ENCODE measurements at regions not wholly inside any gene's neighbourhood (a gene's known extent, or its start where the extent isn't known, plus 50 kb on each side); places are given as distances from the start of the nearest gene placed in this dataset.
"Not testable (repeated sequence)": the region's sequence is repeated elsewhere in the genome, so short reads cannot be mapped to it uniquely, and the experiment has no call there.

DNA sequence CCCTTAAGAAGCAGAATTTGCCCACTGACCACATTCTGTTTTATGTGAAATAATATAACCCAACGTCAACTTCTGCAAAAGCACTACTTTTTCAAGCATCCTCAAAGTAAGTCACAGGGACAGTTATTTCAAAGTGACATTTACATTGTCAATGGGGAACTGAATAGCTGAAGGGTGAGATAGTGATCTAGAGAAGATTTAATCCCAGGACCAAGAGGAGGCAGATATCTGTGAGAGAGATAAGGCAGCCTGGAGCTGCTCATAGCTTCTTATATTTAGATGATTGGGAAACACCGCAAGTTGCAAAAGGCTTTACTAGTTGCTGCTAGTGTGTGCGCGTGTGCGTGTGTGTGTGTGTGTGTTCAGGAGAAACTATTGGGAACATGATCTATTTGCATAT, 210.4 kb upstream of the RFX3 start:
- BruUV-seq (replicated peaks), result no TSS peak
- Histone ChIP-seq H3K36me3 (ENCODE audit: low read depth) (no peaks in the 10 kb centered on the region), H3K4me2 (no peak overlapping the region), H3K9me2 (ENCODE audit: insufficient read depth) (no peaks in the 10 kb centered on the region), H3K4me3 (no peak overlapping the region), H3K27ac (no peak overlapping the region), H3K27me3 (ENCODE audit: insufficient read depth, low read depth) (no peaks in the 10 kb centered on the region), H3K79me2 (ENCODE audit: low read depth) (no peaks in the 10 kb centered on the region), H3K9me3 (ENCODE audit: insufficient read depth, low read depth) (no peaks in the 10 kb centered on the region), H3F3A (ENCODE audit: insufficient read depth, low read depth) (peaks cover 10% of the 10 kb centered on the region; the same call in 1 of the 2 replicates), H4K20me1 (ENCODE audit: insufficient read depth) (no peaks in the 10 kb centered on the region), H2AFZ (no peak overlapping the region), H3K4me1 (replicated peaks; ENCODE audit: insufficient read depth) (peaks cover 27% of the 10 kb centered on the region)
- intact Hi-C loops (cut with micrococcal nuclease; ENCODE audit: unreplicated experiment), result no loop called here
- ChIA-PET CTCF (no interaction called here), POLR2A (ENCODE audit: unreplicated experiment) (no interaction called here)
- no peak for DNase-seq
- TF ChIP-seq, protein P1, sequence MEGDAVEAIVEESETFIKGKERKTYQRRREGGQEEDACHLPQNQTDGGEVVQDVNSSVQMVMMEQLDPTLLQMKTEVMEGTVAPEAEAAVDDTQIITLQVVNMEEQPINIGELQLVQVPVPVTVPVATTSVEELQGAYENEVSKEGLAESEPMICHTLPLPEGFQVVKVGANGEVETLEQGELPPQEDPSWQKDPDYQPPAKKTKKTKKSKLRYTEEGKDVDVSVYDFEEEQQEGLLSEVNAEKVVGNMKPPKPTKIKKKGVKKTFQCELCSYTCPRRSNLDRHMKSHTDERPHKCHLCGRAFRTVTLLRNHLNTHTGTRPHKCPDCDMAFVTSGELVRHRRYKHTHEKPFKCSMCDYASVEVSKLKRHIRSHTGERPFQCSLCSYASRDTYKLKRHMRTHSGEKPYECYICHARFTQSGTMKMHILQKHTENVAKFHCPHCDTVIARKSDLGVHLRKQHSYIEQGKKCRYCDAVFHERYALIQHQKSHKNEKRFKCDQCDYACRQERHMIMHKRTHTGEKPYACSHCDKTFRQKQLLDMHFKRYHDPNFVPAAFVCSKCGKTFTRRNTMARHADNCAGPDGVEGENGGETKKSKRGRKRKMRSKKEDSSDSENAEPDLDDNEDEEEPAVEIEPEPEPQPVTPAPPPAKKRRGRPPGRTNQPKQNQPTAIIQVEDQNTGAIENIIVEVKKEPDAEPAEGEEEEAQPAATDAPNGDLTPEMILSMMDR (conservative IDR thresholded peaks at IDR 0.05), result no peak
- no peak for TF ChIP-seq EZH2 (IDR thresholded peaks at IDR 0.05; ENCODE audit: low read depth)

DNA sequence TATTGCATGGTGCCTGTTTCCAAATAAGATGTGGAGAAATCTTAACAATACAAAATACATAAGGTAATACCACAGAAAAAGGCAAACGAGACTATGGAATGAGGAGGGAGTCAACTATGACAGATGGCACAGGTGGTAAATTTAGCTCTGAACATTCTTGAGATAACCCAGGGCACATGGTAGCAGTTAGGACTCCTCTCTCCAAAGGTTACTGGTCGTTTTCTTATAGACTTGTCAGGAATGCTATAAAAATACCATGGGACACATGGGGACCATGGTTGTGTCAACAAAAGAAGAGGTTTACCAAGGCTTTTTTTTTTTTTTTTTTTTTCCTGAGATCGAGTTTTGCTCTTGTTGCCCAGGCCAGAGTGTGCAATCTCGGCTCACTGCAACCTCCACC, 209.4 kb upstream of the RFX3 start:
- no peak for TF ChIP-seq EZH2 (IDR thresholded peaks at IDR 0.05; ENCODE audit: low read depth)
- TF ChIP-seq, protein P1 (conservative IDR thresholded peaks at IDR 0.05), result no peak
- H3K27ac ChIP-seq, result no peak overlapping the region
- H3K36me3 ChIP-seq (ENCODE audit: low read depth), result no peaks in the 10 kb centered on the region
- no peaks in the 10 kb centered on the region for H3K79me2 ChIP-seq (ENCODE audit: low read depth)
- no peaks in the 10 kb centered on the region for H3K9me3 ChIP-seq (ENCODE audit: insufficient read depth, low read depth)
- no peak overlapping the region for H3K4me2 ChIP-seq
- H3F3A ChIP-seq (ENCODE audit: insufficient read depth, low read depth), result peaks cover under 1% of the 10 kb centered on the region; the same call in 1 of the 2 replicates
- H3K9me2 ChIP-seq (ENCODE audit: insufficient read depth), result no peaks in the 10 kb centered on the region
- H3K4me1 ChIP-seq (replicated peaks; ENCODE audit: insufficient read depth), result peaks cover 19% of the 10 kb centered on the region
- H4K20me1 ChIP-seq (ENCODE audit: insufficient read depth), result no peaks in the 10 kb centered on the region
- H3K4me3 ChIP-seq, result no peak overlapping the region
- CTCF ChIA-PET, result no interaction called here
- no peak for DNase-seq
- no TSS peak for BruUV-seq (replicated peaks)
- intact Hi-C loops (cut with micrococcal nuclease; ENCODE audit: unreplicated experiment), result no loop called here
- POLR2A ChIA-PET (ENCODE audit: unreplicated experiment), result interaction anchor here (0.7 kb wide), 1 partner anchor 269 kb away, joined by 9 read pairs; no protein-coding TSS in a partner anchor
- H3K27me3 ChIP-seq (ENCODE audit: insufficient read depth, low read depth), result no peaks in the 10 kb centered on the region
- no peak overlapping the region for H2AFZ ChIP-seq

DNA sequence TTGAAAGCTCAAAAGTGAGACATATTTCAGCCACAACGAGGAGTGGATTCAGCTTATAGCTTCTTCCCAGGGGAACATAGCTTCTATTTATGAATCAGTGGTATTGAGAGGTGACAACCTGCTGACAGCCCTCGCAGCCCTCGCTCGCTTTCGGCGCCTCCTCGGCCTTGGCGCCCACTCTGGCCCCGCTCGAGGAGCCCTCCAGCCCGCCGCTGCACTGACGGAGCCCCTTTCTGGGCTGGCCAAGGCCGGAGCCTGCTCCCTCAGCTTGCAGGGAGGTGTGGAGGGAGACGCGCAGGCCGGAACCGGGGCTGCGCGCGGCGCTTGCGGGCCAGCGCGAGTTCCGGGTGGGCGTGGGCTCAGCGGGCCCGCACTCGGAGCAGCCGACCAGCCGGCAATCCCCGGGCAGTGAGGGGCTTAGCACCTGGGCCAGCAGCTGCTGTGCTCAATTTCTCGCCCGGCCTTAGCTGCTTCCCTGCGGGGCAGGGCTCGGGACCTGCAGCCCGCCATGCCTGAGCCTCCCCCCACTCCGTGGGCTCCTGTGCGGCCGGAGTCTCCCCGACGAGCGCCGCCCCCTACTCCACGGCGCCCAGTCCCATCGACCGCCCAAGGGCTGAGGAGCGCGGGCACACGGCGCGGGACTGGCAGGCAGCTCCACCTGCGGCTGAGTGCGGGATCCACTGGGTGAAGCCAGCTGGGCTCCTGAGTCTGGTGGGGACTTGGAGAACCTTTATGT, 207.9 kb upstream of the RFX3 start:
- not testable (repeated sequence) for H3K27ac ChIP-seq; H3K27me3 ChIP-seq (ENCODE audit: insufficient read depth, low read depth); H3K9me2 ChIP-seq (ENCODE audit: insufficient read depth); H3K36me3 ChIP-seq (ENCODE audit: low read depth); H2AFZ ChIP-seq; H4K20me1 ChIP-seq (ENCODE audit: insufficient read depth); H3K4me2 ChIP-seq; DNase-seq; H3K4me1 ChIP-seq (replicated peaks; ENCODE audit: insufficient read depth); H3K79me2 ChIP-seq (ENCODE audit: low read depth); H3F3A ChIP-seq (ENCODE audit: insufficient read depth, low read depth); BruUV-seq (replicated peaks); H3K4me3 ChIP-seq; H3K9me3 ChIP-seq (ENCODE audit: insufficient read depth, low read depth)
- CTCF ChIA-PET, result interaction anchor here (1.2 kb wide), 1 partner anchor 343 kb away, joined by 4 read pairs; no protein-coding TSS in a partner anchor
- POLR2A ChIA-PET (ENCODE audit: unreplicated experiment), result interaction anchor here (0.7 kb wide), 1 partner anchor 633 kb away, joined by 6 read pairs; no protein-coding TSS in a partner anchor
- intact Hi-C loops (cut with micrococcal nuclease; ENCODE audit: unreplicated experiment), result loop anchor here (2.0 to 5.0 kb wide), 6 partner anchors 114 to 564 kb away; no protein-coding TSS in a partner anchor

Data from PC-9 (cell line).